ENCODE measurements at regions not wholly inside any gene's neighbourhood (a gene's known extent, or its start where the extent isn't known, plus 50 kb on each side); places are given as distances from the start of the nearest gene placed in this dataset.

DNA sequence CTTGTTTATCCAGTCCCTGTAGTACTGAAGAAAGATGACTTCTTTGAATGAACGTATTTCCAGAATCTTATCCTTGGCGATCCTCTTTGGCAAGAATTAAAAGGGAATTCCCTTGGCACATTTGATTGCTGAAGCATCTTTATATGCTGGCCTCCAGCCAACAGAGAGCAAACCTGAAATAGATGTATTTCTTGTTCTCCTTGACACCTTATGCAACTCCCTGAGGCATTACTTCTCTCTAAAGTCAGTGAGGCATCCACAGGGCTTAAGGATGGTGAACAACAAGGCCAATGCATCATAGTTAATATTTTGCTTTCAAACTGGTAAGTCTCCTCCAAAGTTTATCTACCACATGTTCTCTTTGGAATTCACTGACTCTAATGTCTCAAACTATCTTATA is 450.9 kb upstream of the THRB start:
- no peak for DNase-seq

- DNase-seq = no peak
Observed at GRCh38 chr3:24947103-24947502, 452.5 kb upstream of the THRB start.

- DNase-seq = no peak
Observed at GRCh38 chr3:24951180-24951579, 456.5 kb upstream of the THRB start.

DNA sequence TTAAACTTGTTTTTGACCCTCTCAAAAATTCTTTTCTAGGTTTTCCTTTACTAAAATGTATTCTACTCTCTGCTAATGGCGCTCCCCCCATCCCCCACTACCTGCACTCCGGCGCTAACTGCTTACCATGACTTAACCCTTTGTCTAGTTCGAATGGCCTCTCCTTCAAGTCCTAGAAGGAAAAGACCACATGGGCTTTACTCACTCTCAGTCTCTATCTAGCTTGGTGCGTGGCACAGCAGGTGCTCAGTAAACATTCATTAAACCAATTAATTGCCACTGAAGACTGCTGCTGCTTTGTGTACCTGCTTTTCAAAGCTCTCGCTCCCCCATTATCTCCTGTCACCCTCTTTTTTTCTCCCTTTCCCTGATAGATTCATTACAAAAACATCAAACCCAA is 457.7 kb upstream of the THRB start:
- DNase-seq = no peak

- DNase-seq = no peak
Observed at GRCh38 chr3:24953060-24953771, 458.6 kb upstream of the THRB start.

- DNase-seq = no peak
Observed at GRCh38 chr3:24956613-24957012, 462.0 kb upstream of the THRB start.

DNA sequence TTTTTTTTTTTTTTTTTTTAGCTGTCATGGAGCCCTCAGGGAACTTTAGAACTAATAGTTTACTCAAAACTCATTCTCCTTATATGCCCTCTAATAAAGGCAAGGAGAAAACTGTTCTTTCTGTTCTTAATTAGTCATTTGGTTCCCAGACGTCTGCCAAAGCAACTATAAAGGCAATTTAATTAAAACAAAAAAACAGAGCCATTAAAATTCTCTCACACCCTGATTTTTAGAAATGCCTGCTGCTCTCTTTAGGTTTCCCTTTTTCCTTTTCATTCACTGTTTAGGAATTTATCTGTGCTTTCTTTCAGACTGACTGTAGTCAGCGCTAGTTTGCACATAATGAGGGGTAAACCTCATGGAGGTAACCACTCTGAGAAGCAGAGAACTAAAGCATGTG is 463.6 kb upstream of the THRB start:
- DNase-seq = no peak

DNA sequence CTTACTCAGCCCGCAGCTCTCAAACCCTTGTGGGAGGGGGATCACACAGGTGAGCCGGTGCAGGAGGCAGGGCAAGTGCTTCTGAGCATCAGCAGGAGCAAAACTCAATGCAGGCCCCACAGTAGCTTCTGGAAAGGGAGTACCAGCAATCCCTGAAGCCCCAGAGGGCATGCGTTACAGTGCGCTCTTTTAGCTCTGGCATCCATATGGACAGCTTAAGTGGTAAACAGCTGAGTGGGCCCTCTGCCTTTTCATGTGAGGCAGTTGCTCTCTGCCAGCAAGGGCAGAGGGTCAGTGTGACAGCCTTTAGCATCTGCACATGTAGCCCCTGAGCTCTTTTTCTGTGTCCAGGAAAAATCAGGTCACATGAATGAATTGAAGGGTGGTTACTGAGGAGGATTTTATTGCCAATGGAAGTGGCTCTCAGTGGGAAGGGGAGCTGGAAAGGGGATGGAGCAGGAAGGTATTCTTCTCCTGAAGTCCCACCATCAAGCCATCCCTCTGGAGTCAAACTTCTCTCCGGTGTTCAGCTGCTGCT is 464.3 kb upstream of the THRB start:
- DNase-seq = no peak

GRCh38 chr3:24963762-24964625 is 464.1 kb upstream of the RARB start:
- peak; percentile 38 for DNase-seq

GRCh38 chr3:24965706-24966385 is 462.2 kb upstream of the RARB start:
- peak; percentile 28 for DNase-seq

DNA sequence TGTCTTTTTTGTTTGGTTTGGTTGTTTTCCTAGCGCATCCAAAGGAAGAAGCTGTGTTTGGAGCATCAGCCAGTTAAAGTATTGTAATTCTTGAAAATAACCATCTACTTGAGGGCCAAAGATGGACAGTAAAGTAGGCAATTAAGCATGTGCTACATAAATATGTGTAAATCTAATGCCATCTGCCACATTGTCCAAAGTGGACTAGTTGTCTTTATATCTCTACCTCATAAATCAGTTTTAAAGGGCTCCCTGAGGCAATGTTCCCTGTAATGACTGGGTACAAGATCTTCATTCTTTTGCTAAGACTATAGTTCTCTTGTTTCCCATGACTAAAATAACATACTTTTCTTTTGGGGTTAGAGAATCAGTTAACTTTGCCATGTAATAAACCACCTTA is 460.0 kb upstream of the RARB start:
- no peak for DNase-seq

- DNase-seq = peak; percentile 21
Observed at GRCh38 chr3:24972491-24972890, 455.6 kb upstream of the RARB start.

- no peak for DNase-seq
Observed at GRCh38 chr3:24981309-24981708, 446.8 kb upstream of the RARB start.

GRCh38 chr3:24981924-24982323 is 446.1 kb upstream of the RARB start:
- no peak for DNase-seq

- no peak for DNase-seq
Observed at GRCh38 chr3:24985668-24986067, 442.4 kb upstream of the RARB start.

- no peak for DNase-seq
Observed at GRCh38 chr3:24986612-24987011, 441.5 kb upstream of the RARB start.

GRCh38 chr3:24999357-24999756 is 428.7 kb upstream of the RARB start:
- DNase-seq = no peak

DNA sequence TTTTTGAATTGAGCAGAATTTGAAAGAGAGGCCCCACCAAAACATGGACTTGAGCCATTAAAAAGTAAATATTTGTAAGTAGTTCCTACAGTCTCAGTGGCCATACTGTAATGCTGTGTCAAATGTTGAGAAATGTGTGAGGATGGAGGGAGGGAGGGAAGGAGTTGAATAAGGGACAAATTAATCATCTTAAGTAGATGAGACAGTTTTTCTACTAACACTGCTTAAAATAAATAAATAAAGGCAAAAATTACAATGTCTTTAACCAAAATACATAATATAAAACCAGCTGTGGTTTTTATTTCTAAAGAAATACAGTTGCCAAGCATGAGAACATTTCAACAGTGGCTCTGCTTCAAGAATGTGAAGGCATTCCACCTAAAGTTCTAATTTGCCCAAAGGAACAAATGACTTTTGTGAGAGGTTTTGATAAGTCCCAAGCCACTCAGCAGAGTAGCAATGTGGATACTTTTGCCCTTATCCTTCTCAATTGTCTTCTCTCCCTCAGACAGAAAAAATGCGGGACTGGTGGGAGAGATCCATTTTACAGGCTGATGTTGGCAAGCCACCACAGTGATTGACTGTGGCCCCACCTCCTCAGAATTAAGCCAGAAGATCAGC is 427.0 kb upstream of the RARB start:
- peak; percentile 49 for DNase-seq

GRCh38 chr3:25002052-25002451 is 426.0 kb upstream of the RARB start:
- no peak for DNase-seq

- peak; percentile 55 for DNase-seq
Observed at GRCh38 chr3:25007974-25008658, 419.9 kb upstream of the RARB start.

DNA sequence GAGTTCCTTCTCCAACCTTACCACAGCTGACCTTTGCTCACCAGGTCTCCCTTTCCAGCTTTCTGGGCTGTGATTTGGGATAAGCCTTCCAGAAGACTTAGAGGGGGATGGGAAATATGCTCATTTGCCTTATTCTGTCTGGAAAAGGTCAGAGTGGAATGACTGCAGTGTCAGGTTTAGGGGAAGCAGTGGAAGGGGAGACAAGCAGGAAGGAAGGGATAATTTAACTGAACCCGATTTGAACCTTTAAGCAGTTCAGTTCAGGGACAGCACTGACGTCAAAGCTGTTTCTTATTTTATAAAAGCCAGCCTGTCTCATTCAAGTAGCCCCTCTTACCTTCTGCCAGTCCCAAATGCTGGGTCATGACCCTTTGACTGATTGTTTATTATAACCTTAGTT is 418.4 kb upstream of the RARB start:
- DNase-seq = no peak

- no peak for DNase-seq
Observed at GRCh38 chr3:25015599-25015998, 412.5 kb upstream of the RARB start.

All from fibroblast of skin of right biceps (primary cell).